ENCODE measurements at regions not wholly inside any gene's neighbourhood (a gene's known extent, or its start where the extent isn't known, plus 50 kb on each side); places are given as distances from the start of the nearest gene placed in this dataset.

DNA sequence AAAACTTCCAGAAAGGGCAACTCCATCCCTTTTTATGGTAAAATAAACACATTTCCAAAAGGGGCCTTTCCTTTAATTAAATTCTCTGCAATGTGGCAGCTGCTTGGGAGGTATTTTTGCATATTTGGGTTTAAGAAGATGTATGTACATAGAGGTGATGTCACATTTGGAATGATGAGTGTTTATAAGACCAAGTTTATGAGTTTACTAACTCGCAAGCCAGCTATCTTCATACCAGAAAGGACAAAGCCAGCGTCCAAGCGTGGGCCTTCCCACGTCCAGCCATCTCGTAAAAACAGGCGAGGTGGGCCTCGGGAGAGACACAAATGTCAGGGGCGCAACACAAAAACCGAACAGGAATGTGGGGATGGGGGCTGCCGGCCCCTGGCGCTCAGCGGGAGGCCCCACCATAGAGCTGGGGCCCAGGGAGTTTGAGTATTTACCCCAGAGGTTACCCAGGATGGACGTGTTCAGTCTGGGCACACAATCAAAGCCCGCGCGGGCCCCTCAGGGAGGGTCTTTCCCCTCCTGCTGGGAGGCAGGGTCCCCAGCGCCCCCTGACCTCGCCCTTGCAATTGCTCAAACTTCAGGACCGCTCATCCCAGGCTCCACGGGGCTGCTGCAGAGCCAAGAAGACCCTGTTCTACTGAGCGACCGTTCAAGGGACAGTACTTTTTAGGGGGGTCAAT lies 137.3 kb downstream of the TWIST2 start:
- H3K4ac ChIP-seq (ENCODE audit: low read depth, low read length) = no peak overlapping the region
- no peak overlapping the region for H4K8ac ChIP-seq (ENCODE audit: low read depth in 2 of 2, low read length in 2 of 2)
- no peaks in the 10 kb centered on the region for H3K79me1 ChIP-seq (ENCODE audit: low read depth in 1 of 2, low read length in 2 of 2)
- intact Hi-C loops (cut with micrococcal nuclease) (no loop called here), in situ Hi-C loops (cut with MboI; ENCODE audit: low sequenced_read_pairs) (no loop called here), dilution Hi-C loops (cut with HindIII; ENCODE audit: low sequenced_read_pairs, unreplicated experiment) (no loop called here)
- H3K9me1 ChIP-seq (ENCODE audit: insufficient read depth, low read length) = no peaks in the 10 kb centered on the region
- H3K4me1 ChIP-seq (ENCODE audit: control insufficient read depth, insufficient read depth, low read length) = no peaks in the 10 kb centered on the region
- no peak overlapping the region for H2AFZ ChIP-seq (replicated peaks; ENCODE audit: low read length, poor library complexity)
- H3K14ac ChIP-seq (replicated peaks; ENCODE audit: low read depth, low read length) = no peak overlapping the region
- no peak overlapping the region for H3K4me2 ChIP-seq (ENCODE audit: low read depth, low read length)
- no peak overlapping the region for H3K18ac ChIP-seq (ENCODE audit: low read depth, low read length)
- CTCF ChIA-PET = no interaction called here
- POLR2A ChIA-PET (ENCODE audit: unreplicated experiment) = no interaction called here
- no peak overlapping the region for H4K91ac ChIP-seq (ENCODE audit: insufficient read depth, low read depth, low read length)
- H4K20me1 ChIP-seq (ENCODE audit: insufficient read depth, low read length) = no peaks in the 10 kb centered on the region
- no peak overlapping the region for H3K27ac ChIP-seq (ENCODE audit: insufficient read depth, low read length)
- no peak overlapping the region for H2AK9ac ChIP-seq (replicated peaks; ENCODE audit: low read depth, low read length, poor library complexity)
- ATAC-seq (ENCODE audit: low read depth) = no peak; the same call in 1 of the 2 replicates
- no peak overlapping the region for H3K23ac ChIP-seq (ENCODE audit: low read depth, low read length)
- peaks cover 17% of the 10 kb centered on the region for H3K27me3 ChIP-seq (ENCODE audit: control insufficient read depth, insufficient read depth, low read length)
- no peak overlapping the region for H3K4me3 ChIP-seq (ENCODE audit: insufficient read depth, low read depth, low read length)
- no peak for TF ChIP-seq POLR2A (IDR thresholded peaks at IDR 0.05; ENCODE audit: low read depth, low read length)
- TF ChIP-seq RAD21 (IDR thresholded peaks at IDR 0.05; ENCODE audit: low read length) = no peak
- TF ChIP-seq MAZ (IDR thresholded peaks at IDR 0.05; ENCODE audit: borderline replicate concordance, low read depth, low read length) = no peak
- TF ChIP-seq MXI1 (IDR thresholded peaks at IDR 0.05; ENCODE audit: borderline replicate concordance, low read depth, low read length) = no peak
- no peak for TF ChIP-seq FOS (IDR thresholded peaks at IDR 0.05; ENCODE audit: low read depth, low read length)
- TF ChIP-seq CEBPB (IDR thresholded peaks at IDR 0.05; ENCODE audit: low read depth, low read length) = no peak
- no peak for TF ChIP-seq RFX5 (IDR thresholded peaks at IDR 0.05; ENCODE audit: low read depth, low read length)
- TF ChIP-seq BHLHE40 (IDR thresholded peaks at IDR 0.05; ENCODE audit: low read depth, low read length) = no peak
- no peaks in the 10 kb centered on the region for H3K36me3 ChIP-seq (ENCODE audit: control insufficient read depth, insufficient read depth, low read length)
- H2AK5ac ChIP-seq (ENCODE audit: low read depth, low read length) = no peak overlapping the region
- WGBS, 2 experiments (ENCODE audit: extremely low coverage in 2 of 2, insufficient read length in 1 of 2) = 69% methylated on average over 10 of the region's 22 CpGs; no CpG with 5 or more reads in 1 of the 2 experiments
- no peak overlapping the region for H2BK120ac ChIP-seq (ENCODE audit: low read depth, low read length)
- no peak overlapping the region for H2BK15ac ChIP-seq (ENCODE audit: low read depth, low read length)
- no peak overlapping the region for H2BK5ac ChIP-seq (ENCODE audit: low read depth, low read length, poor library complexity, severe bottlenecking)
- H4K5ac ChIP-seq (ENCODE audit: low read depth, low read length) = no peak overlapping the region
- BruUV-seq (replicated peaks) = no TSS peak
- H3K56ac ChIP-seq (ENCODE audit: extremely low read depth, insufficient read depth, low read length) = no peak overlapping the region
- H2BK20ac ChIP-seq (ENCODE audit: low read depth, low read length) = no peak overlapping the region
- DNase-seq = no peak
- H3K9me3 ChIP-seq (ENCODE audit: control insufficient read depth, insufficient read depth, low read length) = no peaks in the 10 kb centered on the region
- no peak overlapping the region for H3K9ac ChIP-seq (ENCODE audit: low read depth, low read length)
